PC-3 (cell line): ENCODE measurements at regions not wholly inside any gene's neighbourhood (a gene's known extent, or its start where the extent isn't known, plus 50 kb on each side); places are given as distances from the start of the nearest gene placed in this dataset.
A peak's percentile ranks its signal among the peaks of the same experiment; 100 is the strongest.

Experiments
- ATAC-seq: fragments of 200-7000 bp; cut with Tn5 transposase; 2 replicates; pipeline ENCODE4 v1.9.1; 2020; ENCODE audit warnings: mild to moderate bottlenecking, moderate library complexity
- BruUV-seq: library from RNA; stranded (reverse); fragments of 400-500 nt; replicated peaks from 2 replicates; lab custom pipeline; 2021; lab: Mats Ljungman, UMichigan
- CTCF ChIA-PET: fragments of 300-600 bp; sonication (Branson Sonifier 250); formaldehyde crosslinking; loops from one replicate; lab custom pipeline; 2022; ENCODE audit warnings: antibody characterized with exemption; lab: Charles Lee
- POLR2A ChIA-PET: fragments of 300-600 bp; sonication (Branson Sonifier 250); formaldehyde crosslinking; loops from one replicate; lab custom pipeline; 2022; ENCODE audit warnings: antibody characterized with exemption; ENCODE audit not compliant: unreplicated experiment; lab: Charles Lee
- DNase-seq: peaks from one replicate; pipeline ENCODE4 v3.0.0-alpha.2; 2015
- H2AFZ ChIP-seq: fragments of 300-600 bp; sonication (generic); 2 replicates; pipeline ENCODE4 v1.6.0; 2016; ENCODE audit warnings: antibody characterized with exemption, low read length
- H3F3A ChIP-seq: fragments of 300-600 bp; sonication (generic); one replicate; pipeline ENCODE4 v1.6.0; 2017; ENCODE audit warnings: antibody characterized with exemption, low read length, control low read depth, mild to moderate bottlenecking; ENCODE audit not compliant: unreplicated experiment
- H3K27ac ChIP-seq: fragments of 300-600 bp; sonication (generic); 2 replicates; pipeline ENCODE4 v1.5.1; 2016; ENCODE audit warnings: mild to moderate bottlenecking, low read length
- H3K27me3 ChIP-seq: fragments of 300-600 bp; sonication (generic); 2 replicates; pipeline ENCODE4 v1.6.1; 2016; ENCODE audit warnings: low read length, mixed read lengths
- H3K36me3 ChIP-seq: fragments of 300-600 bp; sonication (generic); 2 replicates; pipeline ENCODE4 v1.6.1; 2016; ENCODE audit warnings: low read depth, mixed run types, low read length, mixed read lengths
- H3K4me1 ChIP-seq: fragments of 300-600 bp; sonication (generic); 2 replicates; pipeline ENCODE4 v1.5.1; 2016; ENCODE audit warnings: low read length; ENCODE audit not compliant: insufficient read depth
- H3K4me2 ChIP-seq: fragments of 300-600 bp; sonication (generic); 2 replicates; pipeline ENCODE4 v1.6.0; 2016; ENCODE audit warnings: low read length
- H3K4me3 ChIP-seq: fragments of 300-600 bp; sonication (generic); 2 replicates; pipeline ENCODE4 v1.5.1; 2016; ENCODE audit warnings: mild to moderate bottlenecking, low read length, mixed read lengths
- H3K79me2 ChIP-seq: fragments of 300-600 bp; sonication (generic); 2 replicates; pipeline ENCODE4 v1.6.1; 2017; ENCODE audit warnings: low read length, mixed read lengths
- H3K9ac ChIP-seq: fragments of 300-600 bp; sonication (generic); 2 replicates; pipeline ENCODE4 v1.6.0; 2016; ENCODE audit warnings: mild to moderate bottlenecking, low read length
- H3K9me2 ChIP-seq: fragments of 300-600 bp; sonication (generic); replicated peaks from 2 replicates; pipeline ENCODE4 v1.6.1; 2016; ENCODE audit warnings: mixed run types, low read length, mixed read lengths
- H3K9me3 ChIP-seq: fragments of 300-600 bp; sonication (generic); 2 replicates; pipeline ENCODE4 v1.6.1; 2016; ENCODE audit warnings: low read length, mixed read lengths
- H4K20me1 ChIP-seq: fragments of 300-600 bp; sonication (generic); 2 replicates; pipeline ENCODE4 v1.6.1; 2016; ENCODE audit warnings: low read length, mixed read lengths
- CTCF ChIP-seq: fragments of 300-600 bp; sonication (generic); conservative IDR thresholded peaks from 2 replicates; pipeline ENCODE4 v1.5.1; 2017; ENCODE audit warnings: antibody characterized with exemption, low read depth, mild to moderate bottlenecking, low read length
- EZH2 ChIP-seq: fragments of 300-600 bp; sonication (generic); IDR thresholded peaks from one replicate; pipeline ENCODE4 v1.6.1; 2017; ENCODE audit warnings: antibody characterized with exemption, mild to moderate bottlenecking, low read length; ENCODE audit not compliant: unreplicated experiment
- EZH2phosphoT487 ChIP-seq: fragments of 300-600 bp; sonication (generic); IDR thresholded peaks from 2 replicates; pipeline ENCODE4 v1.6.1; 2018; ENCODE audit warnings: mild to moderate bottlenecking, antibody characterized with exemption, low read length, borderline replicate concordance
- intact Hi-C: fragments of 100-400 bp; cut with micrococcal nuclease; formaldehyde crosslinking; loops from 2 replicates; pipeline ENCODE4 v1.9.0; 2023

DNA sequence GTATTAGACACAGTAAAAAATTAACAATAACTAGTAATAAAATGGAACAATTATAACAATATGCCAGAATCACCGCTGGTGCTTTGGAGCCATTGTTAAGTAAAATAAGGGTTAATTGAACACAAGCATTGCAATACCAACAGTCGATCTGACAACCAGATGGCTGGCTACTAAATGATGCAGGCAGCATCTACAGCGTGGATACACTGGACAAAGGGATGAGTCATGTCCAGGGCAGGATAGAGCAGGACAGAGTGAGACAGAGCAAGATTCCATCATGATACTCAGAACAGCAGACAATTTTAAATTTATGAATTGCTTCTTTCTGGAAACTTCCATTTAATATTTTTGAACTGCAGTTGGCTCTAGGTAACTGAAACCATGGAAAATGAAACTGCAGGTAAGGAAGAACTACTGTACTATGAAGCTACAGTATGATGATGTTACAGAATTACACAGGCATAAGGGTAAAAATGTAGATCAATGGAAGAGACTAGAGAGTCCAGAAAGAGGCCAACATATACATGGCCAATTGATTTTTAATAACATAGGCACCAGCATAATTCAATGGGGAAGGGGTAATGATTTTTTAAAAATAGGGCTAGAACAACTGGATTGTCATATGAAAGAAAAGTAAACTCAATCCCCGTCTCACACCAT lies 168.7 kb downstream of the RRAGC start:
- Histone ChIP-seq H3K27me3 (peaks cover 57% of the 10 kb centered on the region), H3K4me2 (no peak overlapping the region), H3K9me3 (no peaks in the 10 kb centered on the region), H3K4me3 (no peak overlapping the region), H3K9me2 (no peaks in the 10 kb centered on the region), H3F3A (no peaks in the 10 kb centered on the region), H3K9ac (no peak overlapping the region), H3K36me3 (no peaks in the 10 kb centered on the region), H3K79me2 (no peaks in the 10 kb centered on the region), H2AFZ (no peak overlapping the region), H3K4me1 (no peaks in the 10 kb centered on the region), H3K27ac (no peak overlapping the region), H4K20me1 (no peaks in the 10 kb centered on the region)
- no peak for TF ChIP-seq EZH2
- TF ChIP-seq EZH2phosphoT487, result no peak
- TF ChIP-seq CTCF, result no peak
- ATAC-seq (0 out of 2 replicates have a peak, but pooled peaks have one; percentile 35), DNase-seq (no peak)
- ChIA-PET CTCF (no interaction called here), POLR2A (no interaction called here)
- no TSS peak for BruUV-seq
- intact Hi-C loops, result no loop called here

DNA sequence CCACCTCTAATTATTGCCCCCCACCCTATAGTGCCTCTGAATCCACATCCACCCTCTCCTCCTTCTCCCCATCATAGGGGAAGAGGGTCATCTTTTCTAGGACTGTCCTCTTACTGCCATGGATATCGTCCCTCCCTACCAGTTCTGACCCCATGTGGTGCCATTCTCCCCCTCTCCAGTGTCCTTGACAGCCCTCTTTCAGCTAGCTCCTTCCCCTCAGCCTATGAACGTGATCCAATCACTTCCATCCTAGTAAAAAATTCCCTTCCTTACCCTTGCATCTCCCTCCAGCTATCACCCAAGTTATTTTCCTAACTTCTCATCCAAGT lies 172.7 kb downstream of the RRAGC start:
- no peak overlapping the region for H3K27ac ChIP-seq
- no TSS peak for BruUV-seq

More for the DNA sequence above, 172.7 kb downstream of the RRAGC start:
- H3K9me2 ChIP-seq, result no peaks in the 10 kb centered on the region
- TF ChIP-seq EZH2phosphoT487 (no peak), EZH2 (no peak), CTCF (no peak)
- CTCF ChIA-PET, result no interaction called here
- no peak overlapping the region for H3K4me2 ChIP-seq
- ATAC-seq (no peak), DNase-seq (no peak)
- H2AFZ ChIP-seq, result no peak overlapping the region
- H3K79me2 ChIP-seq, result no peaks in the 10 kb centered on the region
- H4K20me1 ChIP-seq, result no peaks in the 10 kb centered on the region
- no peaks in the 10 kb centered on the region for H3K9me3 ChIP-seq
- H3K4me3 ChIP-seq, result no peak overlapping the region
- POLR2A ChIA-PET, result no interaction called here
- H3F3A ChIP-seq, result no peaks in the 10 kb centered on the region
- intact Hi-C loops, result no loop called here
- H3K9ac ChIP-seq, result no peak overlapping the region
- peaks cover 80% of the 10 kb centered on the region for H3K27me3 ChIP-seq
- H3K36me3 ChIP-seq, result no peaks in the 10 kb centered on the region
- H3K4me1 ChIP-seq, result no peaks in the 10 kb centered on the region
